Parathyroid adenoma (tissue), 2 donors: ENCODE measurements at regions not wholly inside any gene's neighbourhood (a gene's known extent, or its start where the extent isn't known, plus 50 kb on each side); places are given as distances from the start of the nearest gene placed in this dataset.

Experiments
- H2AFZ ChIP-seq: fragments of 300-600 bp; sonication (generic); one replicate; pipeline ENCODE4 v1.7.0; 2017; ENCODE audit warnings: antibody characterized with exemption, mild to moderate bottlenecking
- H3K27ac ChIP-seq: fragments of 300-600 bp; sonication (generic); one replicate; pipeline ENCODE4 v1.7.0; 2017
- H3K27me3 ChIP-seq: fragments of 300-600 bp; sonication (generic); one replicate; pipeline ENCODE4 v1.7.0; 2017; ENCODE audit warnings: low read length; ENCODE audit not compliant: control insufficient read depth, insufficient read depth
- H3K36me3 ChIP-seq: fragments of 300-600 bp; sonication (generic); one replicate; pipeline ENCODE4 v1.7.0; 2017; ENCODE audit warnings: low read length; ENCODE audit not compliant: control insufficient read depth, insufficient read depth
- H3K4me1 ChIP-seq: fragments of 300-600 bp; sonication (generic); one replicate; pipeline ENCODE4 v1.7.0; 2017; ENCODE audit warnings: control low read depth
- H3K4me2 ChIP-seq: fragments of 300-600 bp; sonication (generic); one replicate; pipeline ENCODE4 v1.7.0; 2017; ENCODE audit warnings: low read length
- H3K4me3 ChIP-seq: fragments of 300-600 bp; sonication (generic); one replicate; pipeline ENCODE4 v1.7.0; 2017; ENCODE audit warnings: low read depth, low read length
- H3K79me2 ChIP-seq: fragments of 300-600 bp; sonication (generic); one replicate; pipeline ENCODE4 v1.7.0; 2017; ENCODE audit warnings: control low read depth
- H3K9ac ChIP-seq: fragments of 300-600 bp; sonication (generic); one replicate; pipeline ENCODE4 v1.7.0; 2017; ENCODE audit warnings: mild to moderate bottlenecking
- H3K9me3 ChIP-seq: fragments of 300-600 bp; sonication (generic); one replicate; pipeline ENCODE4 v1.7.0; 2017; ENCODE audit warnings: low read length; ENCODE audit not compliant: control insufficient read depth
- CTCF ChIP-seq: fragments of 300-600 bp; sonication (generic); IDR thresholded peaks from one replicate; pipeline ENCODE4 v1.7.0; 2017; ENCODE audit warnings: antibody characterized with exemption, mild to moderate bottlenecking
- donor health status: primary hyperparathyroidism.

- Histone ChIP-seq H3K27me3 (no peaks in the 10 kb centered on the region), H3K27ac (no peak overlapping the region), H3K36me3 (no peaks in the 10 kb centered on the region), H3K4me1 (no peaks in the 10 kb centered on the region), H3K9ac (no peak overlapping the region), H3K4me3 (no peak overlapping the region), H3K9me3 (no peaks in the 10 kb centered on the region), H2AFZ (no peak overlapping the region), H3K79me2 (no peaks in the 10 kb centered on the region), H3K4me2 (no peak overlapping the region)
- no peak for TF ChIP-seq CTCF
Observed at GRCh38 chr5:86314951-86315350, 302.8 kb upstream of the COX7C start.

GRCh38 chr5:86320266-86320665 is 297.5 kb upstream of the COX7C start:
- no peaks in the 10 kb centered on the region for H3K4me1 ChIP-seq
- H3K27ac ChIP-seq, result no peak overlapping the region
- no peaks in the 10 kb centered on the region for H3K36me3 ChIP-seq
- H3K27me3 ChIP-seq, result no peaks in the 10 kb centered on the region
- no peaks in the 10 kb centered on the region for H3K9me3 ChIP-seq
- no peaks in the 10 kb centered on the region for H3K79me2 ChIP-seq
- no peak overlapping the region for H2AFZ ChIP-seq
- no peak overlapping the region for H3K4me2 ChIP-seq
- H3K4me3 ChIP-seq, result no peak overlapping the region
- no peak for TF ChIP-seq CTCF
- H3K9ac ChIP-seq, result no peak overlapping the region

- Histone ChIP-seq H3K36me3 (no peaks in the 10 kb centered on the region), H3K27me3 (no peaks in the 10 kb centered on the region), H3K4me3 (no peak overlapping the region), H2AFZ (no peak overlapping the region), H3K27ac (no peak overlapping the region), H3K9me3 (no peaks in the 10 kb centered on the region), H3K9ac (no peak overlapping the region), H3K79me2 (no peaks in the 10 kb centered on the region), H3K4me2 (no peak overlapping the region), H3K4me1 (no peaks in the 10 kb centered on the region)
- no peak for TF ChIP-seq CTCF
Observed at GRCh38 chr5:86329318-86329717, 288.4 kb upstream of the COX7C start.

- Histone ChIP-seq H3K4me2 (no peak overlapping the region), H3K27me3 (no peaks in the 10 kb centered on the region), H3K9ac (no peak overlapping the region), H2AFZ (no peak overlapping the region), H3K27ac (no peak overlapping the region), H3K9me3 (no peaks in the 10 kb centered on the region), H3K4me3 (no peak overlapping the region), H3K79me2 (no peaks in the 10 kb centered on the region), H3K4me1 (no peaks in the 10 kb centered on the region), H3K36me3 (no peaks in the 10 kb centered on the region)
- no peak for TF ChIP-seq CTCF
Observed at GRCh38 chr5:86330736-86331135, 287.0 kb upstream of the COX7C start.

GRCh38 chr5:86332851-86333250 is 284.9 kb upstream of the COX7C start:
- H3K9me3 ChIP-seq, result no peaks in the 10 kb centered on the region
- TF ChIP-seq CTCF, result no peak
- no peak overlapping the region for H3K4me2 ChIP-seq

More at GRCh38 chr5:86332851-86333250, 284.9 kb upstream of the COX7C start:
- Histone ChIP-seq H3K36me3 (no peaks in the 10 kb centered on the region), H3K27me3 (no peaks in the 10 kb centered on the region), H3K4me1 (no peaks in the 10 kb centered on the region), H3K27ac (no peak overlapping the region), H2AFZ (no peak overlapping the region), H3K4me3 (no peak overlapping the region), H3K79me2 (no peaks in the 10 kb centered on the region), H3K9ac (no peak overlapping the region)
